KG1 (cell line): ENCODE measurements at regions not wholly inside any gene's neighbourhood (a gene's known extent, or its start where the extent isn't known, plus 50 kb on each side); places are given as distances from the start of the nearest gene placed in this dataset.

Source experiments
- DNase-seq: peaks from one replicate; lab custom pipeline; 2025; lab: John Stamatoyannopoulos, UW

DNA sequence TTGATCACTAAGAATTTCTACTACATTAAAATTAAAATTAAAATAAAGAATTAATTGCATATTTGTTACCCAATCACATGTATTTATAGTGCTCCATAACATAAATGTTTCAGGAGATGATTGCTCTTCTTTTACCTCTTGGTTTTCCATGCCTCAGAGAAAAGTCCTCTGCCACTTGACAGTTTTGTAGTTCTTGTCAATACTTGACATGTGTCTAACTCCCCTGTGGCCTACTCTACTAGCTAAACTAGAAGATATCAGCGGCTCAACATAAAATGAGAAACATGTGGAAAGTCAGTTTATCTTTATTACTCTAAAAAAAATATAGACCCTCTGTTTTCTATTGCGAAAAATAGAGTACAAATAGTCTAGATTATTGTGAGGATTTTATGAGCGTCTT, 650.6 kb upstream of the NUDT12 start:
- no peak for DNase-seq

DNA sequence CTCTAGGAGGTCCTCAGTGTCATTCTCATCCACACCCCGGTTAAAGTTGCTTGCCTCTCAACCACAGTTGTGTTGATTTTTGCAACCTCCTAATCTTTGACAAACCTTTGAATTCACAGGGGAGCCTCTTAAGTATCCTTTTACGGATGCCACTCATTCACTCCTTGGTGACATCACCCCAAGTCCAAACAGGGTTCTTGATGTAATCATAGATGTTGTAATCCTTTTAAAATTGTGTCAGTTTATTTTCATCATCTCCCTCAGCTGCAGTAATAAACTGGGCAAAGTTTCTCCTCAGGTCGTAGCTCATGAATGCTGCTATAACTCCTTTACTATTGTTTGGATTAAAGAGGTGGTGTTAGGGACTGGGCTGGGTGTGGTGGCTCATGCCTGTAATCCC, 637.2 kb upstream of the NUDT12 start:
- no peak for DNase-seq

DNA sequence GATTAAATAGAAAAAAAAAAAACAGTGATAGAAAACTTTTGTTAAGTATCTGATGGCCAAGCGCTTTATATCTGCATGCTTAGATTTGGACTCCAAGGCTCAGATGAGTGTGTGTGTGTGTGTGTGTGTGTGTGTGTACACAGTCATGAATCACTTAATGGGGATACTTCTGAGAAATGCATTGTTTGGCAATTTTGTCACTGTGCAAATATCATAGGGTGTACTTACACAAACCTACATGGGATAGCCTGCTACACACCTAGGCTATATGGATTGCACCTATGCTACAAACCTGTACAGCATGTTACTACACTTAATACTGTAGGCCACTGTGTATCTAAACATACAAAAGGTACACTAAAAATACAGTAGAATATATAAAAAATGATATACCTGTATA, 635.6 kb upstream of the NUDT12 start:
- no peak for DNase-seq

DNA sequence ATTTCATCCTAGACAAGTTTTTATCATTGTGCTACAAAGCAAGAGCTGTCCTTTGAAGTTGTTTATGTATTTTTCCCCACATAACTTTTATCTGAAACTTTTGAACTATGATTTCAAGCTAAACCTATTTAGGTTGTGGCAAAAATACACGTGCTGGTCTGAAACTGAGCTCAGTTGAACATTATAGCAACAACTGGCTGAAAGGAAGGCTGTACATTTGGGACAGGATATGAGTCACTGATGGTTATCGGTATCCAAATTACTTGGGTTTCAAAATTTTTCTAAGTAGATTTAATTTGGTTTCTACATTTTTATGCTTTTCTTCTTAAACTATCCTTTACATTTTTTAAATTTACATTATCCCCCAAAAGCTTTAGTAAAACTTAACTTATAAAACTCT, 627.3 kb upstream of the NUDT12 start:
- DNase-seq: no peak

DNA sequence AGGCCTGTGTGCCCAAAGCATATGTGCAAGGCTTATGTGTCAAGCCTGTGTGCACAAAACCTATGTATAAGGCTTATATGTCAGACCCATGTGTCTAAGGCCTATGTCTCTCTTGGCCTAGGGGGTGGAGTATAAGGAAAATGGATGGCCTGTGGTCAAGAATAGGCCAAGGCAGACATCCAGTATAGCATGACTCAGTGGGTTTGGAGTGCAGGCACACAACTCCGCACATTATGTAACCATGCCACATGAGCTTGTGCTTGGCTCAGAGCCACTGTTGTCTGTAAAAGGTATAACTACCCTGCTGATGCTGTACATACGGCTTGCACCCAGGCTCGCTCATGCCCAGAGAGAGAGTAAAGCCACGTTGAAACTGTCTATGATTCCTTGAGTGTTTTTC, 626.4 kb upstream of the NUDT12 start:
- no peak for DNase-seq

DNA sequence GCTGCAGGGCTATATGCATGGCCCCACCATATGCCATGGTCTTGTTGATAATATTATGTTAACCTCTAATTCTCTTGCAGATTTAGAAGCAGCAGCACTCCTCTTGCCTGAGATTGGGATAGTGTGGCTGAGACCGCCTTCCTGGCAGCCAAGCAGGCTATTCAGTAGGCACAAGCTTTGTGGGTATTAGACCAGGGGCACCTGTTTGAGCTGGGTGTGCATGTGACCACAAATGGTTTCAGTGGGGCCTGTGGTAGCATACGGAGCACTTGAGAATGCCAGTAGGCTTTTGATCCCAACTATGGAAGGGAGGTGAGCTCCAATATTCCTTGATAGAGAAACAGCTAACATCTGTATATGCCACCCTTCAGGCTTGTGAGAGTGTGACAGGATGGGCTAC, 625.1 kb upstream of the NUDT12 start:
- DNase-seq: no peak

DNA sequence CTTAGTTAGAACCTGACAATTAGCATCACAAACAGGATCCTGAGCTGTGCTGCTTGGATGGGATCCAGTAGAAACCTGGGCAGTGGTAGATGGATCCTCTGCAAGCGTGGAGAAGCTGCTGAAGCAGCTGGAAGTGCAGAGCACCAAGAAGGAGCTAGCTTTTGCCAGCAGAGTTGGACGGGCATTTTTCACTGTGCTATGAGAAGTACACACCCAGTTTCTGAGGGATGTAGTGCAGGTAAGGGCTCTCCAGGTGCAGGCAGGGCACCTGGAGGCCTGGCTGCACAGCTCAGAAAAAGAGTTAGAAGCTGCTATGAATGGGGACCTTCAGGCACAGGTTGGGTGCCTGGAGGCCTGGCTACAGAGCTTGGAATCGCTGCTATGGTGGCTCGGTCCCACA, 623.9 kb upstream of the NUDT12 start:
- no peak for DNase-seq

DNA sequence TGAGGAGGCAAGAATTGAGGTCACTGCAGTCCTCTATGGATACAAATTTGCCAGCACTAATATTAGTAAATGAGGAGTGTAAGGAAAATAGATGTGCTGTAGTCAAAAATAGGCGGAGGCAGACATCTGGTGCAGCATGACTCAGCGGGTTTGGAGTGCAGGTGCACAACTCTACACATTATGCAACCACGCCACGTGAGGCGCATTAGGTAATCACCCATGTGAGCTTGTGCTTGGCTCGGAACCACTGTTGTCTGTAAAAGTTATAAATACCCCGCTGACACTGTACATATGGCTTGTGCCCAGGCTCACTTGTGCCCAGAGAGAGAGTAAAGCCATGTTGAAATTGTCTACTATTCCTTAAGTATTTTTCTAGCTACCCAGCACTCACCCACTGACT, 623.5 kb upstream of the NUDT12 start:
- no peak for DNase-seq

DNA sequence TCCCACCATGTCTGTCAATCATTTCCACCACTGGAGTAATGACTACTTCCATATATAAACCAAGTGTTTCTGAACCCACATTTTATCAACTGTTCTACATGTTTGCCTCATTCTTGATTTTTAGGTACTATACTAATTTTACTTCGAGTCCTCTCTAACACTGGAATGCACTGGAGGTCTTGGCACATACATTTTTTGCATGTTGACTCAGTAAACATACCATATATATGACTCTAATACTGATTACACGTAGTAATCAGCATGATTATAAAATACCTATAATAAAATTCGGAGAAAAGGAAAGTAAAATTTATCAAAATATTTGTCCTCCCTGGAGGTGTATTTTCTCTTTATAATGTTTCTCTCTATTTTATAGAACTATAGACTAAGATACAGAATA, 621.7 kb upstream of the NUDT12 start:
- no peak for DNase-seq

DNA sequence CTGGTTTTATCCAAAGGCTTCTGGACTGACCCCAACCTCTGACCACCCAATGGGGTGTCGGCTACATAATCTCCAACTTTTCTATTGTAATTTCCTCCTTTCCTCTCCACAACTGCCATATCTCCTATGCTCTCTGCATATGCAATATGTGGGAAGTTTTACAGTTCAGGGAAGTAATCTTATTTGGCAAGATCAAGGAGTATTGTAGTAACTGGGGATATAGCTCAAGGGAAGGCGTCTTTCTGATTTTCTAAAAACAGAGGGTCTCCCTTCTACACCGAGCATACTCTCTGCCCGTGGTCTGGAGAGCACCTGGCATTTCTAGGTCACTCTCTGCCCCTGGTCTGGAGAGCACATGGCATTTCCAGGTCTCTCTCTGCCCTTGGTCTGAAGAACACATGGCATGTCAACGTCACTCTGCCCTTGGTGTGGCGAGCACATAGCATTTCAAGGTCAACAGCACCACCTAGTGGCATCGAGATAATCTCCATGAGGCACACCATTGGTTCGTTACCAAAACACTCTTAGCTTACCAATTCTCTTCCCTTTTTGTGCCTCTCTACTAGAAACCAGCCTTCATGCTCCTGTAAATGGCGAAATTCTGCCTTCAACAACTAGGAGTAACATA, 616.4 kb upstream of the NUDT12 start:
- no peak for DNase-seq

DNA sequence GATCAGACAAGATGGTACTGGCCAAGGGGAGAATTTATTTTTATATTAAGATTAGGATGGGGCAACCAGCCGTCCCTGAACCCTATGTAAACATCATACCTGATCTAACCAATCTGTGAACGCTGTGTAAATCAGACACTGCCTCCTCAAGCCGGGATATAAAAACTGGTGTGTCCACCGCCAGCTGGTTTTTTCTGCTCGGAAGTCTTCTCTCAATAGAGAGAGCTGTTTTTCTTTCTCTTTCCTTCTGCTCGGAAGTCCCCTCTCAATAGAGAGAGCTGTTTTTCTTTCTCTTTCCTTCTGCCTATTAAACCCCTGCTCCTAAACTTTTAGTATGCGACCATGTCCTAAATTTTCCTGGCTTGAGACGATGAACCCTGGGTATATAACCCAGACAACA, 615.5 kb upstream of the NUDT12 start:
- no peak for DNase-seq

DNA sequence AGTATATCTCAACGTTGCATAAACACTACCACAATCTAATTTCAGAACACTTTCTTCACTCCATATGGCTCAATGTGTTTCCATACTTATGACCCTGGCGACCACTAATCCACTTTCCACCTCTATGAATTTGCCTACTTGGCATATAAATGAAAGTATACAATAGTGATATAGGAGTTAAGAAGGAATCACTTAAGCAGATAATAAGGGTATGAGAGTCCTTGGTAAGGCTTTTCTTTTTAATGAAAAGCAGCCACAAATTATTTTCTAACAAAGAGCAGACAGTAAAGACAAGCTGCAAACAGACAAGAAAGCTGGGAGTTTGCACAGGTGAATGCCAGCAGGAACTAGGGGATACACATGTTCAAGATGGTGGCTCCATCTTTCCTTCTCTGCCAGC, 615.1 kb upstream of the NUDT12 start:
- no peak for DNase-seq

DNA sequence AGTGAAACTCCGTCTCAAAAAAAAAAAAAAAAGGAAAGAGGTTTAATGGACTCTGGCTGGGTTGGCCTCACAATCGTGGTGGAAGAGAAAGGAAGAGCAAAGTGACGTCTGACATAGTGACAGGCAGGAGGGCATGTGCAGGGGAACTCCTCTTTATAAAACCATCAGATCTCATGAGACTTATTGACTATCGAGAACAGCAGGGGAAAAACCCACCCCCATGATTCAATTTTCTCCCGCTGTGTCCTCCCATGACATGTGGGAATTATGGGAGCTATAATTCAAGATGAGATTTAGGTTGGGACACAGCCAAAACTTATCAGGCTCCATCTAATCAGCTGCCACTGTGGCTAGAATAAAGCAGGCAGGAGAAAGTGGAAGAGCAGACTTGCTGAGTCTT, 610.4 kb upstream of the NUDT12 start:
- DNase-seq: no peak

DNA sequence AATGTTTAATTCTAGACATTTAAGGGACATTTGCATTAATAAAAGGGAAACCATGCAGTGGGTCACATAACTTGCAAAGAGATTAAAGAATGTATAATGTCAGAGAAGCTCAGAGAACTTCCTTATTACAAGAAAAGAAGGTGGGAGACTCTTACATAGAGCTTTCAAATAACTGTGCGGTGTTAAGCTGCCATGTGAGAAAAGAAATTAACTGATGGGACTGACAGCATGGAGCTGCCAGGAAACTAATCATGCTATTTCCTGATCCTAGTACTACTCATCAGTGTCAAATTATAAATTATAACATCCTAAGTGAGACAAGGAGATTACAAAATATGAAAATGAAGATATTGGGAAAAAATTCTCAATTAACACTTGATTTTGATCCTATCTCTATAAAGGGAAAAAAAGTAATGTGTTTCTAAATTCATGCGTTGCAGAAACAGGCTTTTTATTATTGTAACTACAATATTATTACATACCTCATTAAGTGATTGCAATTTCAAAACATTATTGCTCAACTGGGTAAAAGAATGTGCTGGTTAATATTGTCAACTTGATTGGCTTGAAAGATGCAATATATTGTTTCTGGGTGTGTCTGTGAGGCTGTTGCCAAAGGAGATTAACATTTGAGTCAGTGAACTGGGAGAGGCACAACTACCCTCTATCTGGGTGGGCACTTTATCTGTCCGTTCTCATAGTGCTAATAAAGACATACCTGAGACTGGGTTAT, 609.5 kb upstream of the NUDT12 start:
- no peak for DNase-seq

DNA sequence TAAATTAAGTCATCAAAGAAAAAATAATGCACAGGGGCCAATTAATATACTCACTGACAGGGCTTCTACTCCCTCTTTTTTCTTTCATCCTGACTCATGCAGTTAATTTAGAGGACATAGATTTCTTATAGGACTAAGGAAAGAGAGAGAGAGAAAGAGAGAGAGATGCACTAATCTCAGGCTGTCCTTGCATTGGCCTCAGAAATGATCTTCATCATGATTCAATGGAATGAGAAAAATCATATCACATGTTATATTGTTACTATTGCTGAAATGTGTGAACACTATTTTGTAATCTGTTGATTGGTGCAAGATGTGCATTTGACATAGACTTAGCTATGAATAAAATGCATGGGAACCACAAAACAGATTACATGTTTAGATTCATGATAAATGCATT, 608.3 kb upstream of the NUDT12 start:
- no peak for DNase-seq

DNA sequence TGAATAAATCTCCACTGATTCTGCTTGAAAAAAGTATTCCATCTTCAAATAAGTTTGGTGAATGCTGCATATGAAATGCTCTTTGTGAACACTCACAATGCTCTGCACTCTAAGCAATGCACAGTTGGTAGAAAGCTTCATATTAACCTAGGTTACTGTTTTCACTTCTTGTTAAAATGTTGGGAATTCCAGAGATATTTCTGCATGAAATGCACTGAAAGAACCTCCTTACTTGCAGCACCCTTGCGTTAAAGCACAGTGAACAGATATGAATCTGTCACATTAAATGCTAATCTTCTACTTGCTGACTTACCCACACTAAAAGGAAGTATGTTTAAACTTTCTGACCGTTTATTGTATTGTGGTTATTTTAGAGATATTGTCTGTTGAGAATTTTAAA, 584.1 kb upstream of the NUDT12 start:
- DNase-seq: no peak

DNA sequence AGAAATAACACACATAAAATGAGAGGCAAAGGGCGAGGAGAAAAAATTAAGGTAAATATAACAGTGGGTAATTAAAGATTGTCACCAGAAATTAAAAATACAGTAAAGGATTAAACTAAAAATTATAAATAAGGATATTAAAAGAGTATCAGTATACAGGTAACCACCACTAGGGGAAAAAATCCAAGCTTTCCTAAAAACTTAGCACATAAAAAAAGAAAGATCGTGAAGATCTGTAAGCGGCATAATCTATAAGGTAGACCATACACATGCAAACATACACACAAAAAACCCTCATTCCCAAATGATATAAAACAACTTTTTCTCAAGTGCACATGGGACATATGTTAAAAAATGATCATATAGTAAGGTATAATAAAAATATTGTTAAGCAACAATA, 577.3 kb upstream of the NUDT12 start:
- DNase-seq: no peak

DNA sequence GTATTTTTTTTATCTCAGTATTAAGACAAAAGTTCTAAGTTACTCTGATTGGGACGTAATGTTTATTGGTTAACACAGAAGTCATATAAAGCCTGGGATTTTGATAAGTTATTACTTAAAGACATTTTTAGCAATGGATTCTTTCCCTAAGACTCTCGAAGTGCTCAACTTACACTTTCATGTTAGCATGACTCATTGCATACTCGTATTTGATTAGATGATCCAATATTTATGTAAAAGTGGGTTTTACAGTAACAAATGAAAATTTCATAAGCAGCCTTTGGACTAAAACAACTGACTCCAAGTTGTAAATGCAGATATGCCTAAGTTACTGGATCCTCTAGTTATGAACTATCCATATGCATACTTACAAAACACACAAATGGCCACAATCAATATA, 567.7 kb upstream of the NUDT12 start:
- no peak for DNase-seq

DNA sequence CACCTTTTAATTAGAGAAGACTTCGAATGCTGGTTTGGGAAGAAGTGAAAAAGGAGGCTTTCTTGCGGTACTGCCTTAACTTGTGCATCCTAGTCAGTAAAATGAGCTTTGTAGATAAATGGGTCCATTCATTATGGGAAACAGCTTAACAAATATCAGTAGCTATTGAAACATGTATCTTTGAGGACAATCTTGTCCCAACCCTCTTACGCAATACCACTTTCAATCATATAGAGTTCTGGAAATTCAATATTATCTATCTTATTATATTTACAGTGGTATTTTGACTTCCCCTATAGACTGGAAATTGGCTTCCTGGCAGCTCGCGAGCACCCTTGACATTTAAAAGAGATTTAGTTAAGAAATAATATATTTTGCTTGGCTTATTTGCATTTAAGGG, 565.8 kb upstream of the NUDT12 start:
- no peak for DNase-seq

DNA sequence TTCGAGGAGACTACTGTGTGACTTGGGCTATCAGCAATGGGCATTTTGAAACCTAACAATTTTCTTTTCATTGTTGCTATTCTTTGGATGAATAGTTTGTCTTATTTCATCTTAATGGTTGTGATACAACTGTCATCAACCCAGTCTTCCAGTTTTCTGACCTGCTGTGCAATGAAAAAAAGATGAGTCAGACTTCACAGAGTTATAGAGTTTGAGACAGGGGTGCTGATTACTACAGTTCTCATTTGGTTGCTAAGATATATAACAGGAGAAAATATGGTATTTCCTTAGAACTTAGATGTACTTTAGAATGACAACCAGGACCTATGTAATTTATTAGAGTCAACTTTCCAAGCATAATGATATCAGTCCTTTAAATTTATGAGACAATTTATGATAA, 564.4 kb upstream of the NUDT12 start:
- DNase-seq: no peak

DNA sequence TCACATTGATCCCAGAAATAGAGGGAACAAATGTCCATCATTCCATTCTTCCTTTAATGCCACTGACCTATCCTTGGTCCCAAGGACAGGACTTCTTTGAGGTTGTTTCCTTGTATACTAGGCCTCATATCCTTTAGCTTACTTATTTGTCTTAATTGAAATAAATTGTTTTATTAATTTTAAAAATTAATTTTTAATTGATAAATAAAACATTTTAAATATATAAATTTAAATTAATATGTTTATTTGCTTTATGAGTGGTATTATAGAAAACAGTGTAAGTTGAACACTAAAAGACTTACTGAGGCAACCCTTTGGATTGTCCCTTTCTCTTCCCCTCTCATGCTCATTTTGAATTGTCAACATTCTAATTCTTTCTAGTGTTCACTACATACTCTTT, 556.9 kb upstream of the NUDT12 start:
- DNase-seq: no peak

DNA sequence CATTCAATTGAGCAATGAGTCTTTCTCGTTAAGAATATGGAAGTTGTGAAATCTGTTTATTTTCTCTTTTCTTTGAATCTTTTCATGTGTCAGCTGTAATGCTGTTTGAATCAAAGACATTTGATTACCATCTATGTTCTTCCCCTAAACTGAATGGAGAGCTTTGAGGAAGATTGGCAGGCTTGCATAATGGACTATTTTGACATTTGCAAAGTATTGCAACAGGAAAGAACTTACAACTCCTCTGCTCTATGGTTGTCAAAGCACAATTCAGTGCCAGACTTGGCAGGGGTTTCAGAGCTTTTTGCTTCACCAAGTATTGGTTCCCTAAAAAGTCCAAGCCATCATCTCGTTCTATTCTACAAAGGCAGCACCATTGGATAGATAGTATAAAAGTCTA, 549.0 kb upstream of the NUDT12 start:
- DNase-seq: no peak

DNA sequence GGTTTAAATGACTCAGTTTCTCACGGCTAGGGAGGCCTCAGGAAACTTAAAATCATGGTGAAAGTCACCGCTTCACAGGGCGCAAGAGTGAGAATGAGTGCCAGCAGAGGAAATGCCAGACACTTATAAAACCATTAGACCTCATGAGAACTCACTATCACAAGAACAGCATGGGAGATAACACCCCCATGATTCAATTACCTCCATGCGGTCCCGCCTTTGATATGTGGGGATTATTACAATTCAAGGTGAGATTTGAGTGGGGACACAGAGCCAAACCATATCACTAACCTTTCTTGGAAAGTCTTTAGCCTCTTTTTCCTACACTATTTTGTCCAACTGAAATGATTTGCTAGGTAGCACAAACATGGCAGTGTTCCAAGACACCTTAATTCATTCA, 533.9 kb upstream of the NUDT12 start:
- no peak for DNase-seq

DNA sequence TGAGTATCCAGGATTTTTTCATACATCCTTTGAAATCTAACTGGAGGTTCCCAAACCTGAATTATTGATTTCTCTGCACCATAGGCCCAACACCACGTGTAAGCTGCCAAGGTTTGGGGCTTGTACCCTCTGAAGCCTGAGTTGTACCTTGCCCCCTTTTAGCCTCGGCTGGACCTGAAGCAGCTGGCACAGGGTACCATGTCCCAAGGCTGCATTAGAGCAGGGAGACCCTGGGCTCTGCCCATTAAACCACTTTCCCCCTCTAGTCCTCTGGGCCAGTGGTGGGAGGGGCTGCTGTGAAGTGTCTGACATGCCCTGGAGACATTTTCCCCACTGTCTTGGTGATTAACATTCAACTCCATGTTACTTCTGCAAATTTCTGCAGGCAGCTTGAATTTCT, 532.9 kb upstream of the NUDT12 start:
- DNase-seq: no peak
